NCI-H2107 treated with DMSO at 0.1 percent for 48 hours (cell line): ENCODE measurements at regions not wholly inside any gene's neighbourhood (a gene's known extent, or its start where the extent isn't known, plus 50 kb on each side); places are given as distances from the start of the nearest gene placed in this dataset.

Experiments used
- DNase-seq: peaks from one replicate; lab custom pipeline; 2025; ENCODE audit not compliant: unreplicated experiment; lab: John Stamatoyannopoulos, UW

- no peak for DNase-seq
Measured at GRCh38 chr16:65666132-65666941, 544.5 kb upstream of the CDH11 start.

- no peak for DNase-seq
Measured at GRCh38 chr16:65665586-65665985, 543.7 kb upstream of the CDH11 start.

GRCh38 chr16:65663774-65664173 lies 541.9 kb upstream of the CDH11 start:
- no peak for DNase-seq

- DNase-seq = no peak
Measured at GRCh38 chr16:65662256-65662655, 540.4 kb upstream of the CDH11 start.

- DNase-seq = no peak
Measured at GRCh38 chr16:65661558-65661957, 539.7 kb upstream of the CDH11 start.

- no peak for DNase-seq
Measured at GRCh38 chr16:65660390-65660789, 538.5 kb upstream of the CDH11 start.

- DNase-seq = no peak
Measured at GRCh38 chr16:65659758-65660157, 537.9 kb upstream of the CDH11 start.

GRCh38 chr16:65658787-65659220 lies 536.9 kb upstream of the CDH11 start:
- no peak for DNase-seq

- DNase-seq = no peak
Measured at GRCh38 chr16:65658349-65658748, 536.5 kb upstream of the CDH11 start.

GRCh38 chr16:65657556-65657955 lies 535.7 kb upstream of the CDH11 start:
- no peak for DNase-seq

GRCh38 chr16:65657071-65657494 lies 535.2 kb upstream of the CDH11 start:
- DNase-seq = no peak

- DNase-seq = no peak
Measured at GRCh38 chr16:65655802-65656201, 533.9 kb upstream of the CDH11 start.

- no peak for DNase-seq
Measured at GRCh38 chr16:65648101-65648500, 526.2 kb upstream of the CDH11 start.

GRCh38 chr16:65644821-65645220 lies 523.0 kb upstream of the CDH11 start:
- no peak for DNase-seq

- DNase-seq = no peak
Measured at GRCh38 chr16:65641762-65642289, 520.0 kb upstream of the CDH11 start.

GRCh38 chr16:65641049-65641761 lies 519.3 kb upstream of the CDH11 start:
- DNase-seq = no peak

- DNase-seq = no peak
Measured at GRCh38 chr16:65634833-65635232, 513.0 kb upstream of the CDH11 start.

GRCh38 chr16:65634291-65634690 lies 512.4 kb upstream of the CDH11 start:
- no peak for DNase-seq

GRCh38 chr16:65624666-65625065 lies 502.8 kb upstream of the CDH11 start:
- no peak for DNase-seq

- DNase-seq = no peak
Measured at GRCh38 chr16:65624229-65624628, 502.4 kb upstream of the CDH11 start.

- no peak for DNase-seq
Measured at GRCh38 chr16:65622871-65623270, 501.0 kb upstream of the CDH11 start.

GRCh38 chr16:65622151-65622550 lies 500.3 kb upstream of the CDH11 start:
- no peak for DNase-seq
